ENCODE measurements at regions not wholly inside any gene's neighbourhood (a gene's known extent, or its start where the extent isn't known, plus 50 kb on each side); places are given as distances from the start of the nearest gene placed in this dataset.

DNA sequence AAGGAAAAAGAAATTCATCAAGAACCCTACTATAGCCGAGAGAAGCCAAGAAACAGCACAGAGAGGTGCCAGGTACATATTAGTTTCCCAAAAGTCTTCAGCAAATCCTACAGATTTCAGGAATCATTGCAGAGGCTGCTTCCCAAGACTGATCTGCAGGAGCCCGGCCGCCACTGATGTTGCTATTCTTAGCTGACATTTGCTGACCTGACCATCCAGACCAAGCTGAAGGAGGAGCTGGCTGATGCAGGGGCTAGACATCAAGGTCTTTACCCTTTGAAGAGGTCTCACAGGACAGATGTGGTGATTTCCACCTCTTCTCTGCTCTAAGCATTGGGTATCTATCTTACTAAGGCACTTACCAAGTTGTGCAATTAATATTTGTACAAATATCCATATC is 444.8 kb upstream of the SOX5 start:
- FAIRE-seq (no peak), DNase-seq (ENCODE audit: low read depth) (no peak)
- Histone ChIP-seq H3K4me3 (ENCODE audit: low read depth, low read length) (no peak overlapping the region), H3K36me3 (ENCODE audit: control insufficient read depth, insufficient read depth, low read length) (no peaks in the 10 kb centered on the region), H3K27me3 (ENCODE audit: control insufficient read depth, insufficient read depth, low read length) (peaks cover 2% of the 10 kb centered on the region)
- TF ChIP-seq CTCF (IDR thresholded peaks at IDR 0.05; ENCODE audit: insufficient read depth, low read length, severe bottlenecking) = no peak

DNA sequence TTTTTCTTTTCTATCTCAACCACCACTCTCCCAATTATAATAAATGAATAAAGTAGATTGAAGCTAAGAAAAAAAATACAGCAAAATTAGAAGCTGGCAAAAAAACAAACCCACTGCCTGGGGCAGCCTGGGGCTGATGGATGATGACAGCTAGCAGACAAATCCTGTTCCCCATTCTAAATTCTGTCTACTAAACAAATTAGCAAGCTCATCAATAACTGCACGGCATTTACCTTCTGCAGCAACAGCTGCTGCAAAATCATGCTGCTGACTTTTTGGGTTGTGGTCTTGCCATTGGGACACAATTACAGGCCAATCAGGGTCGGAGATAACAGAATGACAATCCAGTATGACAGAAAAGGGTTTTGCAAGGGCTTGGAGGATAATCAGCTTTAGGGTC is 443.6 kb upstream of the SOX5 start:
- TF ChIP-seq CTCF (IDR thresholded peaks at IDR 0.05; ENCODE audit: insufficient read depth, low read length, severe bottlenecking) = no peak
- FAIRE-seq (no peak), DNase-seq (ENCODE audit: low read depth) (no peak)
- Histone ChIP-seq H3K4me3 (ENCODE audit: low read depth, low read length) (no peak overlapping the region), H3K27me3 (ENCODE audit: control insufficient read depth, insufficient read depth, low read length) (peaks cover 2% of the 10 kb centered on the region), H3K36me3 (ENCODE audit: control insufficient read depth, insufficient read depth, low read length) (no peaks in the 10 kb centered on the region)

DNA sequence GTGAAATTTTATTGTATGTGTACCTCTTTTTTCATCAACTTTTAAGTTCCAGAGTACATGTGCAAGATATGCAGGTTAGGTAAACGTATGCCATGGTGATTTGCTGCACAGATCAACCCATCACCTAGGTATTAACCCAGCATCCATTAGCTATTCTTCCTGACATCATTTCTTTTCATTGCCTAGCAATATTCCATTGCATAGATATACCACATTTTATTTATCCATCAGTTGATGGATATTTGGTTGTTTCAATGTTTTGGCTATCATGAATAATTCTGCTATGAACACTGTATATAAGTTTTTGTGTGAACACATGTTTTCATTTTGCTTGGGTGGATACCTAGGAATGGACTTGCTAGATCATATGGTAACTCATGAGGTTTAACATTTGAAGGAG is 439.9 kb upstream of the SOX5 start:
- DNase-seq (ENCODE audit: low read depth) (no peak), FAIRE-seq (no peak)
- no peak for TF ChIP-seq CTCF (IDR thresholded peaks at IDR 0.05; ENCODE audit: insufficient read depth, low read length, severe bottlenecking)
- Histone ChIP-seq H3K27me3 (ENCODE audit: control insufficient read depth, insufficient read depth, low read length) (peaks cover 2% of the 10 kb centered on the region), H3K4me3 (ENCODE audit: low read depth, low read length) (no peak overlapping the region), H3K36me3 (ENCODE audit: control insufficient read depth, insufficient read depth, low read length) (no peaks in the 10 kb centered on the region)

- DNase-seq (ENCODE audit: low read depth) (no peak), FAIRE-seq (no peak)
- Histone ChIP-seq H3K4me3 (ENCODE audit: low read depth, low read length) (no peak overlapping the region), H3K27me3 (ENCODE audit: control insufficient read depth, insufficient read depth, low read length) (peaks cover 2% of the 10 kb centered on the region), H3K36me3 (ENCODE audit: control insufficient read depth, insufficient read depth, low read length) (no peaks in the 10 kb centered on the region)
- no peak for TF ChIP-seq CTCF (IDR thresholded peaks at IDR 0.05; ENCODE audit: insufficient read depth, low read length, severe bottlenecking)
Observed at GRCh38 chr12:24387381-24387780, 437.9 kb upstream of the SOX5 start.

- DNase-seq (ENCODE audit: low read depth) (no peak), FAIRE-seq (no peak)
- no peak overlapping the region for H3K4me3 ChIP-seq (ENCODE audit: low read depth, low read length)
- H3K27me3 ChIP-seq (ENCODE audit: control insufficient read depth, insufficient read depth, low read length) = peaks cover under 1% of the 10 kb centered on the region
- no peaks in the 10 kb centered on the region for H3K36me3 ChIP-seq (ENCODE audit: control insufficient read depth, insufficient read depth, low read length)
- no peak for TF ChIP-seq CTCF (IDR thresholded peaks at IDR 0.05; ENCODE audit: insufficient read depth, low read length, severe bottlenecking)
Observed at GRCh38 chr12:24386836-24387235, 437.4 kb upstream of the SOX5 start.

- no peaks in the 10 kb centered on the region for H3K36me3 ChIP-seq (ENCODE audit: control insufficient read depth, insufficient read depth, low read length)
- H3K27me3 ChIP-seq (ENCODE audit: control insufficient read depth, insufficient read depth, low read length) = no peaks in the 10 kb centered on the region
- TF ChIP-seq CTCF (IDR thresholded peaks at IDR 0.05; ENCODE audit: insufficient read depth, low read length, severe bottlenecking) = no peak
- FAIRE-seq = no peak
- no peak overlapping the region for H3K4me3 ChIP-seq (ENCODE audit: low read depth, low read length)
- DNase-seq (ENCODE audit: low read depth) = no peak
Observed at GRCh38 chr12:24381790-24382189, 432.3 kb upstream of the SOX5 start.

All from bronchial epithelial cell (primary cell).